SK-N-MC (cell line): ENCODE measurements at regions not wholly inside any gene's neighbourhood (a gene's known extent, or its start where the extent isn't known, plus 50 kb on each side); places are given as distances from the start of the nearest gene placed in this dataset.

Source experiments
- EZH2 ChIP-seq: fragments of 200-600 bp; sonication (generic); IDR thresholded peaks from one replicate; pipeline ENCODE4 v1.6.1; 2017; ENCODE audit warnings: antibody characterized with exemption
- FOXP2 ChIP-seq: optimal IDR thresholded peaks from 2 replicates; pipeline ENCODE3; 2011; ENCODE audit warnings: mild to moderate bottlenecking, moderate library complexity; ENCODE audit not compliant: insufficient read depth; ENCODE audit errors: extremely low read length, control extremely low read depth
- POLR2AphosphoS5 ChIP-seq: IDR thresholded peaks from 2 replicates; pipeline ENCODE4 v1.6.1; 2012; ENCODE audit warnings: mild to moderate bottlenecking, low read depth, low read length, borderline replicate concordance

DNA sequence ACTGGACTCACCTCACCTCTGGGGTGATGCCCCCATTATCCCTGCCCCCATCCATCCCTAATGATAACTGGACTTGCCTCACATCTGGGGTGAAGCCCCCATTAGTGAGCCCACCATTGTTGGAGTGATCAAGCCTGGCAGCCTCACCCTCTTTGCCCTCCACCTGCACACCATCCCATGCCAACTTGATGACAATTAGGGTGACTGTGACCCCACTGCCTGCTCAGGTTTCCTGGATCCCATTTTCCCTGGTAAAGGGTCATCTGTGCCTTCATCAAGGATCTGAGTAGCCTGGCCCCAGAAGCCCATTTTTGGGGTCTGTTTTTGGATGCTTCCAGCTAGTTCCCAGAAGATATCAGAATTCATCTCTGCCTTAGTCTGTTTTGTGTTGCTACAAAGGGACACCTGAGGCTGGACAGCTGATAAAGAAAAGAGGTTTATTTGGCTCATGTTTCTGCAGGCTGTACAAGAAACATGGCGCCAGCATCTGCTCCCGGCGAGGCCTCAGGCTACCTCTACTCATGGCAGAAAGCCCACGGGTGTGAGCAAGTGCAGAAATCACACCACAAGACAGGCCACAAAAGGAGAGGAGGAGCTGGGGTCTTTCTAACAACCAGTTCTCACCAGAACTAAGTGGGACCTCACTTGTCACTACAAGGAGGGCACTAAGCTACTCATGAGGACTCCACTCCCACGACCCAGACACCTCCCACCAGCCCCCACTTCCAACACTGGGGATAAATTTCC lies 196.4 kb upstream of the TWIST2 start:
- no peak for TF ChIP-seq POLR2AphosphoS5
- TF ChIP-seq EZH2 = no peak
- TF ChIP-seq FOXP2 = no peak
